ENCODE measurements at regions not wholly inside any gene's neighbourhood (a gene's known extent, or its start where the extent isn't known, plus 50 kb on each side); places are given as distances from the start of the nearest gene placed in this dataset.

DNA sequence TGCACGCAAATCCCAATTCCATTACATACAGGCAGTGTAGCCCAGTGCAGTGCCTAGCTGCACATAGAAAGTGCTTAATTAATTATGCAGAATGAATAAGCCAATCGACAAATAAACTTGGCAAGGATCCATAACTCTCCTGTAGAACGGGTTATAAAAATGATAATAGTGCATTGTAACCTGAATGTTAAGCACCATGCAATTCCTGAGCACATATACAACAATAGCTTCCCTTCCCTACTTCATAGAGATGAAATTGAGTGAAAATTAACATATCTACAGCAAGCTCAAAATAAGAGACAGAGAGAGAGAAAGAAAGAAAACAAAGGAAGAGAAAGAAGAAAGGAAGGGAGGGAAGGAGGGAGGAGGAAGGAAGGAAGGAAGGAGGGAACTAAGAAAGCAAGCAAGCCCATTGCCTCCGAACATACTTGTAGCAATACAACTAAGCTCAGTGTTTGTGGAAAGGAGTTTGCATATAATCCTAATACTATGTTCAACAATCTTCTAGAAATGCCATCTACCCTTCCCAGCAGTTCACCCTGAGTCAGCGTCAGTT is 1074.0 kb upstream of the LCORL start:
- TF ChIP-seq, protein P1, sequence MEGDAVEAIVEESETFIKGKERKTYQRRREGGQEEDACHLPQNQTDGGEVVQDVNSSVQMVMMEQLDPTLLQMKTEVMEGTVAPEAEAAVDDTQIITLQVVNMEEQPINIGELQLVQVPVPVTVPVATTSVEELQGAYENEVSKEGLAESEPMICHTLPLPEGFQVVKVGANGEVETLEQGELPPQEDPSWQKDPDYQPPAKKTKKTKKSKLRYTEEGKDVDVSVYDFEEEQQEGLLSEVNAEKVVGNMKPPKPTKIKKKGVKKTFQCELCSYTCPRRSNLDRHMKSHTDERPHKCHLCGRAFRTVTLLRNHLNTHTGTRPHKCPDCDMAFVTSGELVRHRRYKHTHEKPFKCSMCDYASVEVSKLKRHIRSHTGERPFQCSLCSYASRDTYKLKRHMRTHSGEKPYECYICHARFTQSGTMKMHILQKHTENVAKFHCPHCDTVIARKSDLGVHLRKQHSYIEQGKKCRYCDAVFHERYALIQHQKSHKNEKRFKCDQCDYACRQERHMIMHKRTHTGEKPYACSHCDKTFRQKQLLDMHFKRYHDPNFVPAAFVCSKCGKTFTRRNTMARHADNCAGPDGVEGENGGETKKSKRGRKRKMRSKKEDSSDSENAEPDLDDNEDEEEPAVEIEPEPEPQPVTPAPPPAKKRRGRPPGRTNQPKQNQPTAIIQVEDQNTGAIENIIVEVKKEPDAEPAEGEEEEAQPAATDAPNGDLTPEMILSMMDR (IDR thresholded peaks at IDR 0.05; ENCODE audit: low read depth, low read length) = no peak
- DNase-seq (ENCODE audit: extremely low read depth, low read depth) = no peak

DNA sequence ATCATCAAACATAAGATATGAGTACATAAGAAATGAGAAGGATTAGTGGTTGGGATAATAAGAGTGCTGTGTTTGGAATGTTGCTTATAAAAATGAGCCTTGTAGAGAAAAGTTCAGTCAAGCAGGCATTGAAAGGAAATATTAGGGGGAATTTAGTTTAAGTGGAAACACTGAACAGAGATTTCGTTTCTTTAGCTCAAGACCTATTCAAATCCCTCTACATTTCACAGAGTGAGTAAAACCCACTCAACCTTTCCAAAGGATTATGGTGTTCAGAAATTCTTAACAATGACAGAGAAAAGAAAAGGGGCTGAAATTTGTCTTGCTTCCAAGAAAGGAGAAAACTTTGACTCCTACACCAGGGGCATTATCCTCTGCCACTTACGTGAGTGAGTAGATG is 1072.4 kb upstream of the LCORL start:
- no peak for DNase-seq (ENCODE audit: extremely low read depth, low read depth)
- TF ChIP-seq, protein P1 (IDR thresholded peaks at IDR 0.05; ENCODE audit: low read depth, low read length) = no peak

DNA sequence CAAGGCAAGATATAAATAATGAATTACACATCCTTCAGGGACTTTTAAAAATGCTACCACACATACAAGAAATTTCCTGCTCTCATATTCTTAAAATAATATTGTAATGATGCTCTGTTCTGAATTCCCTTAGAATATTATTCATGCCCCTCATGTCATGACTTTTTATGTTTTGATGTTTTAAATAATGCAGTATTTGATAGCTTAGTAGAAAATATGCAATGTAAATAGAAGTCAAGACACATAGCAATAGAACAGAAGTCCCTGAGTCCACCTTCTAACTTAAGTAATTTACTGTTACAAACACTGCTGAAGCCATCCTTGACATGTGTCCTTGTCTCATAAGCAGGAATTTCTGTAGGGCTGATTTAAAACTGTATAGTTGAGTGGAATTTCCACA is 1071.2 kb upstream of the LCORL start:
- TF ChIP-seq, protein P1 (IDR thresholded peaks at IDR 0.05; ENCODE audit: low read depth, low read length) = no peak
- DNase-seq (ENCODE audit: extremely low read depth, low read depth) = no peak

DNA sequence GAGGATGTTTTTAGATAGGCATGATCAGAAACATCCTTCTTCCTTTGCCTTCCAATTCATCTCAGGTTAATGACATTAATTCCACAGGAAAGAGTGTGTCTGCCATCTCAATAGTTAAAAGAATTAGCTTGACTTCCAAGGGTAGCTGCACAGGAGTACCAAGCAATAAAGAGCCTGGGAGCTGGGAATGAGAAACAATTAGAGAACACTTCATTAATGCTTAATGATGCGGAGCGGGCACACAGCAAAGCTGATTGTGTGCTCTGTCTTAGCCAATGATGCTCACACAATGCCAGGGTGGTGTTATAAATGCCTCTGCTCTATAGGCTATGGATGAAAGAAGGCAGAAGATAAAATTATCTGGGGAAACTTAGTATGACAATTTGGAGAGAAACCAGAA is 1052.5 kb upstream of the LCORL start:
- TF ChIP-seq, protein P1 (IDR thresholded peaks at IDR 0.05; ENCODE audit: low read depth, low read length) = no peak

DNA sequence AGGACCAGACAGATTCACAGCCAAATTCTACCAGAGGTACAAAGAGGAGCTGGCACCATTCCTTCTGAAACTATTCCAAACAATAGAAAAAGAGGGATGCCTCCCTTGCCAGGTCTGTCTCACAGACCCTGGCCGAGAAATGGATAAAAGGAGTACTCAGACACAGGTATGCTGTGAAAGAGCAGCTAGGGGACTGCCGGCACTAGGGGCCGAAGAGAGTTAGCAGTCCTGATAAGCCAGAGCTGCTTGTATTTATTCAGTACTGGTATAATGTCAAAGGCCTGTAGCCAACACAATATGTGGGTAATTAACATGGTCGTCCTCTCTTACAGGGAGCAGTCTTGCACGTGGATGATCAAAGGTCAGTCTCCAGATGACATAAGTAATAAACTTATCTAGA is 1042.1 kb upstream of the LCORL start:
- TF ChIP-seq, protein P1 (IDR thresholded peaks at IDR 0.05; ENCODE audit: low read depth, low read length) = no peak
- DNase-seq (ENCODE audit: extremely low read depth, low read depth) = no peak

More for the DNA sequence above, 1052.5 kb upstream of the LCORL start:
- no peak for DNase-seq (ENCODE audit: extremely low read depth, low read depth)

DNA sequence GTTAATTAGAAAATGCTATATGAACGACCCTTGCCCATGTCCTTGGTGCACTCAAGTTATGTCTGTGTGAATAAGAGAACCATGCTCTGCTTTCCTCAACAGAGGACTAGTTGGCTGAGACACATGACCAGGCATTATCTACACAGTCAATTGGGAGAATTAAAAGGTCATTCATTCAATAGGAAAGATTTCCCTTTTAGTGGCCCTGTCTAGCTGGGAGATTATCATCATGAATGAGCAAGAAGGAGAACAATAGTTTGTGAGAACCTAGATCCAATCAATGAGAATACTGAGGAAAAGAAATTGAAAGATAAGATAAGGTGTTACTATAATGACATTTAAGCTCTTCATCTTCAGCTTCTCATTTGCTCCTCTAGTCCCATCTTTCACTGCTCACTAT is 1033.4 kb upstream of the LCORL start:
- no peak for DNase-seq (ENCODE audit: extremely low read depth, low read depth)
- TF ChIP-seq, protein P1 (IDR thresholded peaks at IDR 0.05; ENCODE audit: low read depth, low read length) = no peak

DNA sequence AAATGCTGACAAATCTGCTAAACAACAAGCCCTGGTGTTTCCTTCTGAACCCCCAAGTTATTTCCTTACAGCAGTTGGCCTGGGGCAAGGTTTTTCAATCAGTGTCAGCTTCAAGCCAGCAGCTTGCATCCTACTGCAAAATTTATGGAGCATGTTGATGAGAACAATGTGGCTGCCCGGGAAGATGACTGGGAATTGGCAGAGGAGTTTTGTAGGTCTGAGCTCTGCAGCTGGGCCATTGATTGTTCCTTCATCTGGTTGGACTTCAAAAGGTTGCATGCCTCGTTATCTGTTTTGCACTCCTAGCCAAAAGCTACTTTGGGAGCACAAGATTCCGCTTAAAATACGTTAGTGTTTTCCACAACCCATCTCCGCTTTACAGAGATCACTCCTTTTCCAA is 1030.3 kb upstream of the LCORL start:
- TF ChIP-seq, protein P1 (IDR thresholded peaks at IDR 0.05; ENCODE audit: low read depth, low read length) = no peak
- no peak for DNase-seq (ENCODE audit: extremely low read depth, low read depth)

Measured in AG09319 (cell line).